Caki2 (cell line): ENCODE measurements at regions not wholly inside any gene's neighbourhood (a gene's known extent, or its start where the extent isn't known, plus 50 kb on each side); places are given as distances from the start of the nearest gene placed in this dataset.
"Not testable (repeated sequence)": the region's sequence is repeated elsewhere in the genome, so short reads cannot be mapped to it uniquely, and the experiment has no call there.

Experiments
- DNase-seq: peaks from one replicate; pipeline ENCODE4 v3.0.0-alpha.2; 2015; ENCODE audit warnings: low read depth
- in situ Hi-C: cut with HindIII; loops from 2 replicates; pipeline ENCODE4 v1.10.0; 2016; ENCODE audit warnings: low sequenced_read_pairs, low pct_unique_long_range_greater_than_20kb, mixed read lengths

- DNase-seq, in situ Hi-C loops: not testable (repeated sequence)
Measured at GRCh38 chr16:16448423-16448822, 69.5 kb downstream of the NPIPA7 start.

- in situ Hi-C loops = not testable (repeated sequence)
Measured at GRCh38 chr16:16449712-16450237, 70.8 kb downstream of the NPIPA7 start.

GRCh38 chr16:16451721-16452410 lies 72.9 kb downstream of the NPIPA7 start:
- in situ Hi-C loops, DNase-seq: not testable (repeated sequence)

More at GRCh38 chr16:16449712-16450237, 70.8 kb downstream of the NPIPA7 start:
- not testable (repeated sequence) for DNase-seq

GRCh38 chr16:16458579-16458978 lies 79.6 kb downstream of the NPIPA7 start:
- DNase-seq, in situ Hi-C loops: not testable (repeated sequence)

GRCh38 chr16:16463792-16464191 lies 84.9 kb downstream of the NPIPA7 start:
- DNase-seq = not testable (repeated sequence)

GRCh38 chr16:16488919-16489318 lies 110.0 kb downstream of the NPIPA7 start:
- in situ Hi-C loops, DNase-seq: not testable (repeated sequence)

More at GRCh38 chr16:16463792-16464191, 84.9 kb downstream of the NPIPA7 start:
- in situ Hi-C loops = not testable (repeated sequence)

GRCh38 chr16:16489466-16489865 lies 110.5 kb downstream of the NPIPA7 start:
- in situ Hi-C loops, DNase-seq: not testable (repeated sequence)

- DNase-seq, in situ Hi-C loops: not testable (repeated sequence)
Measured at GRCh38 chr16:16494114-16494513, 115.2 kb downstream of the NPIPA7 start.

- in situ Hi-C loops = not testable (repeated sequence)
Measured at GRCh38 chr16:16494998-16495397, 116.1 kb downstream of the NPIPA7 start.

GRCh38 chr16:16499875-16500274 lies 120.9 kb downstream of the NPIPA7 start:
- DNase-seq, in situ Hi-C loops: not testable (repeated sequence)

More at GRCh38 chr16:16494998-16495397, 116.1 kb downstream of the NPIPA7 start:
- not testable (repeated sequence) for DNase-seq

GRCh38 chr16:16507041-16507440 lies 128.1 kb downstream of the NPIPA7 start:
- in situ Hi-C loops = not testable (repeated sequence)

GRCh38 chr16:16508344-16508743 lies 129.4 kb downstream of the NPIPA7 start:
- in situ Hi-C loops, DNase-seq: not testable (repeated sequence)

More at GRCh38 chr16:16507041-16507440, 128.1 kb downstream of the NPIPA7 start:
- not testable (repeated sequence) for DNase-seq

- in situ Hi-C loops, DNase-seq: not testable (repeated sequence)
Measured at GRCh38 chr16:16519395-16519794, 140.5 kb downstream of the NPIPA7 start.

GRCh38 chr16:16521239-16522002 lies 142.5 kb downstream of the NPIPA7 start:
- in situ Hi-C loops, DNase-seq: not testable (repeated sequence)

GRCh38 chr16:16526998-16527397 lies 148.1 kb downstream of the NPIPA7 start:
- in situ Hi-C loops, DNase-seq: not testable (repeated sequence)

GRCh38 chr16:16530744-16531143 lies 151.8 kb downstream of the NPIPA7 start:
- DNase-seq, in situ Hi-C loops: not testable (repeated sequence)

GRCh38 chr16:16535565-16535964 lies 156.6 kb downstream of the NPIPA7 start:
- in situ Hi-C loops, DNase-seq: not testable (repeated sequence)

- in situ Hi-C loops, DNase-seq: not testable (repeated sequence)
Measured at GRCh38 chr16:16536151-16536550, 157.2 kb downstream of the NPIPA7 start.

GRCh38 chr16:16549710-16550109 lies 170.8 kb downstream of the NPIPA7 start:
- DNase-seq, in situ Hi-C loops: not testable (repeated sequence)
